ENCODE measurements at regions not wholly inside any gene's neighbourhood (a gene's known extent, or its start where the extent isn't known, plus 50 kb on each side); places are given as distances from the start of the nearest gene placed in this dataset.

DNA sequence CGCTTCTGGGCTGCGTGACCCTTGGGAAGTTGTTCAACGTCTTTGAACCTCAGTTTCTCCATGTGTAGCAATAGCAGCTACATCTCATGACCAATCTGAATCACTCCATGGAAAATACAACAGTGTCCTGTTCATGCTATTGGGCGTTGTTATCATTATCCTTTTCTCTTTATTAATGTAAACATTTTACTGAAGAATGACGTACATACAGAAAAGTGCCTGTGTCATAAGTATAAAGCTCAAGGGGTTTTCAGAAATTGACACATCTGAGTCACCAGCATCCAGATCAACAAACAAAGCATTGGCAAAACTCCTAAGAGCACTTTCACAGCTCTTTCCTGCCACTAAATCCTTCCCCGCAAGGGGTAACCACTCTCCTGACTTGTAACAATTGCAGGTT is 438.4 kb downstream of the XYLT1 start:
- TF ChIP-seq ZNF274 (IDR thresholded peaks at IDR 0.05; ENCODE audit: low read depth, low read length), result no peak
- TF ChIP-seq YY1 (IDR thresholded peaks at IDR 0.05; ENCODE audit: insufficient read depth, insufficient read length), result no peak
- TF ChIP-seq SUZ12 (IDR thresholded peaks at IDR 0.05; ENCODE audit: extremely low read depth, insufficient read depth, insufficient read length), result no peak
